PC-9 (cell line): ENCODE measurements at regions not wholly inside any gene's neighbourhood (a gene's known extent, or its start where the extent isn't known, plus 50 kb on each side); places are given as distances from the start of the nearest gene placed in this dataset.

ENCODE experiments used
- BruUV-seq: library from RNA; stranded (reverse); fragments of 400-500 nt; replicated peaks from 2 replicates; lab custom pipeline; 2021; lab: Mats Ljungman, UMichigan
- CTCF ChIA-PET: fragments of 300-600 bp; sonication (Branson Sonifier 250); formaldehyde crosslinking; loops from one replicate; lab custom pipeline; 2022; ENCODE audit warnings: antibody characterized with exemption; lab: Charles Lee
- POLR2A ChIA-PET: fragments of 300-600 bp; sonication (Branson Sonifier 250); formaldehyde crosslinking; loops from one replicate; lab custom pipeline; 2022; ENCODE audit warnings: antibody characterized with exemption; ENCODE audit not compliant: unreplicated experiment; lab: Charles Lee
- DNase-seq, 2 experiments: peaks; one replicate each; pipeline versions ENCODE4 v3.0.0 to v3.0.0-alpha.2; 2015 to 2022; ENCODE audit warnings: mixed read lengths in 1 of 2
- H2AFZ ChIP-seq: fragments of 200-600 bp; sonication (generic); 2 replicates; pipeline ENCODE4 v1.8.1; 2017; ENCODE audit warnings: antibody characterized with exemption
- H3F3A ChIP-seq: fragments of 200-600 bp; sonication (generic); 2 replicates; pipeline ENCODE4 v1.8.1; 2017; ENCODE audit warnings: antibody characterized with exemption, mild to moderate bottlenecking, low read depth; ENCODE audit not compliant: insufficient read depth
- H3K27ac ChIP-seq: fragments of 200-600 bp; sonication (generic); 2 replicates; pipeline ENCODE4 v1.6.1; 2016; ENCODE audit warnings: mixed run types
- H3K27me3 ChIP-seq: fragments of 200-600 bp; sonication (generic); 2 replicates; pipeline ENCODE4 v1.6.1; 2016; ENCODE audit warnings: low read depth, mixed run types; ENCODE audit not compliant: insufficient read depth
- H3K36me3 ChIP-seq: fragments of 200-600 bp; sonication (generic); 2 replicates; pipeline ENCODE4 v1.6.1; 2016; ENCODE audit warnings: low read depth, mixed run types
- H3K4me1 ChIP-seq: fragments of 200-600 bp; sonication (generic); replicated peaks from 2 replicates; pipeline ENCODE4 v1.6.1; 2016; ENCODE audit warnings: mixed run types; ENCODE audit not compliant: insufficient read depth
- H3K4me2 ChIP-seq: fragments of 200-600 bp; sonication (generic); 2 replicates; pipeline ENCODE4 v1.6.1; 2017; ENCODE audit warnings: mixed run types
- H3K4me3 ChIP-seq: fragments of 200-600 bp; sonication (generic); 2 replicates; pipeline ENCODE4 v1.6.1; 2016; ENCODE audit warnings: mixed run types
- H3K79me2 ChIP-seq: fragments of 200-600 bp; sonication (generic); 2 replicates; pipeline ENCODE4 v1.6.1; 2017; ENCODE audit warnings: low read depth, mixed run types
- H3K9me2 ChIP-seq: fragments of 200-600 bp; sonication (generic); 2 replicates; pipeline ENCODE4 v1.8.1; 2017; ENCODE audit warnings: mild to moderate bottlenecking; ENCODE audit not compliant: insufficient read depth
- H3K9me3 ChIP-seq: fragments of 200-600 bp; sonication (generic); 2 replicates; pipeline ENCODE4 v1.8.1; 2016; ENCODE audit warnings: low read depth; ENCODE audit not compliant: insufficient read depth
- H4K20me1 ChIP-seq: fragments of 200-600 bp; sonication (generic); 2 replicates; pipeline ENCODE4 v1.8.1; 2017; ENCODE audit not compliant: insufficient read depth
- CTCF ChIP-seq: fragments of 200-600 bp; sonication (generic); conservative IDR thresholded peaks from 2 replicates; pipeline ENCODE4 v1.6.1; 2017; ENCODE audit warnings: mixed run types, antibody characterized with exemption, mild to moderate bottlenecking, moderate library complexity
- EZH2 ChIP-seq: fragments of 200-600 bp; sonication (generic); IDR thresholded peaks from 2 replicates; pipeline ENCODE4 v1.8.0; 2017; ENCODE audit warnings: antibody characterized with exemption, low read depth
- intact Hi-C: fragments of 100-400 bp; cut with micrococcal nuclease; formaldehyde crosslinking; loops from one replicate; pipeline ENCODE4 v1.10.0; 2022; ENCODE audit not compliant: unreplicated experiment

- H3K9me2 ChIP-seq: no peaks in the 10 kb centered on the region
- CTCF ChIA-PET: no interaction called here
- no peak overlapping the region for H3K4me3 ChIP-seq
- H3K4me1 ChIP-seq: no peaks in the 10 kb centered on the region
- H3K9me3 ChIP-seq: no peaks in the 10 kb centered on the region
- intact Hi-C loops: no loop called here
- H3K27me3 ChIP-seq: peaks cover 78% of the 10 kb centered on the region
- no peak overlapping the region for H2AFZ ChIP-seq
- no peaks in the 10 kb centered on the region for H4K20me1 ChIP-seq
- no peak overlapping the region for H3K4me2 ChIP-seq
- no peak overlapping the region for H3K27ac ChIP-seq
- no peak for TF ChIP-seq EZH2
- no peak for TF ChIP-seq CTCF
- DNase-seq: no peak
- no peaks in the 10 kb centered on the region for H3K79me2 ChIP-seq
- POLR2A ChIA-PET: no interaction called here
- no peaks in the 10 kb centered on the region for H3K36me3 ChIP-seq
- no TSS peak for BruUV-seq
- no peaks in the 10 kb centered on the region for H3F3A ChIP-seq
Observed at GRCh38 chr20:5469111-5469510, 141.7 kb downstream of the GPCPD1 start.

GRCh38 chr20:5467086-5467485, 143.7 kb downstream of the GPCPD1 start:
- H3K27ac ChIP-seq: no peak overlapping the region
- CTCF ChIA-PET: no interaction called here
- BruUV-seq: no TSS peak

GRCh38 chr20:5465604-5465927, 145.2 kb downstream of the GPCPD1 start:
- H2AFZ ChIP-seq: no peak overlapping the region
- H3K4me2 ChIP-seq: no peak overlapping the region
- POLR2A ChIA-PET: no interaction called here
- H4K20me1 ChIP-seq: no peaks in the 10 kb centered on the region
- CTCF ChIA-PET: no interaction called here
- no peaks in the 10 kb centered on the region for H3K9me2 ChIP-seq
- H3F3A ChIP-seq: no peaks in the 10 kb centered on the region
- peaks cover 90% of the 10 kb centered on the region for H3K27me3 ChIP-seq
- no peaks in the 10 kb centered on the region for H3K79me2 ChIP-seq
- H3K4me3 ChIP-seq: no peak overlapping the region
- H3K27ac ChIP-seq: no peak overlapping the region
- no peaks in the 10 kb centered on the region for H3K4me1 ChIP-seq
- no peak for DNase-seq
- H3K9me3 ChIP-seq: no peaks in the 10 kb centered on the region
- BruUV-seq: no TSS peak
- H3K36me3 ChIP-seq: no peaks in the 10 kb centered on the region
- intact Hi-C loops: no loop called here
- TF ChIP-seq EZH2: no peak

More at GRCh38 chr20:5467086-5467485, 143.7 kb downstream of the GPCPD1 start:
- Histone ChIP-seq H3K9me2 (no peaks in the 10 kb centered on the region), H2AFZ (no peak overlapping the region), H3K36me3 (no peaks in the 10 kb centered on the region), H3F3A (no peaks in the 10 kb centered on the region), H4K20me1 (no peaks in the 10 kb centered on the region), H3K4me2 (no peak overlapping the region), H3K79me2 (no peaks in the 10 kb centered on the region), H3K9me3 (no peaks in the 10 kb centered on the region), H3K4me3 (no peak overlapping the region), H3K27me3 (peaks cover 88% of the 10 kb centered on the region), H3K4me1 (no peaks in the 10 kb centered on the region)
- DNase-seq: no peak
- POLR2A ChIA-PET: no interaction called here
- intact Hi-C loops: no loop called here
- TF ChIP-seq CTCF: no peak
- no peak for TF ChIP-seq EZH2

GRCh38 chr20:5464901-5465603, 145.8 kb downstream of the GPCPD1 start:
- H3K79me2 ChIP-seq: no peaks in the 10 kb centered on the region
- no peak for TF ChIP-seq CTCF
- TF ChIP-seq EZH2: no peak
- no peaks in the 10 kb centered on the region for H3F3A ChIP-seq
- BruUV-seq: no TSS peak
- no peak overlapping the region for H3K4me2 ChIP-seq
- H3K27ac ChIP-seq: no peak overlapping the region
- H3K27me3 ChIP-seq: peaks cover 87% of the 10 kb centered on the region
- no peak overlapping the region for H2AFZ ChIP-seq
- CTCF ChIA-PET: no interaction called here
- no peak overlapping the region for H3K4me3 ChIP-seq
- POLR2A ChIA-PET: interaction anchor here (0.6 kb wide), 1 partner anchor 322 kb away, joined by 6 read pairs; no protein-coding TSS in a partner anchor
- H3K4me1 ChIP-seq: no peaks in the 10 kb centered on the region
- no peaks in the 10 kb centered on the region for H3K36me3 ChIP-seq
- no peaks in the 10 kb centered on the region for H3K9me3 ChIP-seq
- no peaks in the 10 kb centered on the region for H3K9me2 ChIP-seq
- DNase-seq: no peak
- H4K20me1 ChIP-seq: no peaks in the 10 kb centered on the region
- intact Hi-C loops: no loop called here
